ENCODE measurements at regions not wholly inside any gene's neighbourhood (a gene's known extent, or its start where the extent isn't known, plus 50 kb on each side); places are given as distances from the start of the nearest gene placed in this dataset.

DNA sequence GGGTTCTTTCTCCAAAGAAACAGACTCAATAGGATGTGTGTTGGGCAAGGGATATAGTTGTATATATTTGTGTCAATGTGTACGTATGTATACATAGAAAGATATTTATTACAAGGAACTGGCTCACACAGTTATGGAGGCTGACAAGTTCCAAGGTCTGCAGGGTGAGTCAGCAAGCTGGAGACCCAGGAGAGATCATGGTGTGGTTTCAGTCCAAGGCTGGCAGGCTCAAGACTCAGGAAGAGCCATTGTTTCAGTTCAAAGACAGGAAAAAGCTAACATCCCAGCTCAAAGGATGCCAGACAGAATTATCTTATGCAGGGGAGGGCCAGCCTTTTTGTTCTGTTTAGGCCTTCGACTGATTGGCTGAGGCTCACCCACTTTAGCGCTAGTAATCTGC, 89.9 kb upstream of the RALGAPA2 start:
- no peak overlapping the region for H3K4me3 Mint-ChIP-seq (ENCODE audit: unreplicated experiment)
- H3K4me1 Mint-ChIP-seq (ENCODE audit: low read depth, unreplicated experiment), result no peaks in the 10 kb centered on the region
- no TSS peak for BruUV-seq (replicated peaks)
- no peak for DNase-seq
- Histone ChIP-seq H3K9me3 (no peaks in the 10 kb centered on the region), H3K4me3 (ENCODE audit: low read depth, low read length) (no peak overlapping the region), H3K4me1 (no peaks in the 10 kb centered on the region), H3K36me3 (ENCODE audit: control insufficient read depth, insufficient read depth, low read length) (no peaks in the 10 kb centered on the region), H3K27me3 (replicated peaks; ENCODE audit: control insufficient read depth, insufficient read depth, low read length) (no peaks in the 10 kb centered on the region)
- POLR2A ChIA-PET, result no interaction called here
- no peaks in the 10 kb centered on the region for H3K9me3 Mint-ChIP-seq (ENCODE audit: unreplicated experiment)
- H3K27ac Mint-ChIP-seq (ENCODE audit: unreplicated experiment), result no peak overlapping the region
- CTCF ChIA-PET, result no interaction called here
- no peak for TF ChIP-seq CTCF (IDR thresholded peaks at IDR 0.05; ENCODE audit: insufficient read depth in 1 of 2, low read depth in 1 of 2, low read length in 1 of 2, severe bottlenecking in 1 of 2, unreplicated experiment in 1 of 2)
- H3K36me3 Mint-ChIP-seq (ENCODE audit: insufficient read depth, unreplicated experiment), result no peaks in the 10 kb centered on the region
- H3K27me3 Mint-ChIP-seq (ENCODE audit: insufficient read depth, unreplicated experiment), result peaks cover 4% of the 10 kb centered on the region
- intact Hi-C loops (cut with micrococcal nuclease; ENCODE audit: unreplicated experiment), result no loop called here

DNA sequence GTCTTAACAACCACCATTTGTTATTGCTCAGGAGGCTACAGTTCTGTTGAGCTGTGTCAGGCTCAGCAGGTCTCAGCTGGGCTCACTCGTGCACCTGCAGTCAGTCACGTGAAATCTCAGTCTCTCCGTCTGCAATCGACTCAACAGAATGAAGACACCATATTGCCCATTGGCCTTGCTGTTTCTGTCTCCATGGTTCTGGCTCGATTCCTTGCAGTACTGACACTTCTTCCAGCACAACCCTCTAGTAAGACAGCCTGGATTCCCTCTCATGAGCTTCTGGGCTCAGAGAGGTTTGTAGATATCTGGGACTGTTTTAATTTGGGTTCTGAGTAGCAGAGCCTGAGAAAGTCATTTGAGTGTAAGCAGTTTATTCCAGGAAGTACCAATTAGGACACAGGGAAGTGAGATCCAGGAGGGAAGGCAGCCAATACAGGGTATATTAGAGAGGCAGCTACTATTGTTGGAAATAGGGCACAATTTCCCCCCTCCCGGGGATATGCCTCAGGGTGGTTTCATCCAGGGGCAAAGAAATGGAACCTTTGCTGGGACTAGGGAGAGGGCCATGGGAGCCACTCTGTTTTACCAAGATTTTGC, 87.4 kb upstream of the RALGAPA2 start:
- BruUV-seq (replicated peaks), result no TSS peak
- Histone ChIP-seq H3K9me3 (no peaks in the 10 kb centered on the region), H3K4me3 (ENCODE audit: low read depth, low read length) (no peak overlapping the region), H3K27me3 (replicated peaks; ENCODE audit: control insufficient read depth, insufficient read depth, low read length) (no peaks in the 10 kb centered on the region), H3K36me3 (ENCODE audit: control insufficient read depth, insufficient read depth, low read length) (no peaks in the 10 kb centered on the region), H3K4me1 (no peaks in the 10 kb centered on the region)
- no peak overlapping the region for H3K27ac Mint-ChIP-seq (ENCODE audit: unreplicated experiment)
- H3K27me3 Mint-ChIP-seq (ENCODE audit: insufficient read depth, unreplicated experiment), result peaks cover 7% of the 10 kb centered on the region
- no peaks in the 10 kb centered on the region for H3K4me1 Mint-ChIP-seq (ENCODE audit: low read depth, unreplicated experiment)
- intact Hi-C loops (cut with micrococcal nuclease; ENCODE audit: unreplicated experiment), result no loop called here
- no peaks in the 10 kb centered on the region for H3K9me3 Mint-ChIP-seq (ENCODE audit: unreplicated experiment)
- H3K36me3 Mint-ChIP-seq (ENCODE audit: insufficient read depth, unreplicated experiment), result no peaks in the 10 kb centered on the region
- TF ChIP-seq CTCF (IDR thresholded peaks at IDR 0.05; ENCODE audit: insufficient read depth in 1 of 2, low read depth in 1 of 2, low read length in 1 of 2, severe bottlenecking in 1 of 2, unreplicated experiment in 1 of 2), result no peak
- DNase-seq, result no peak
- ChIA-PET CTCF (no interaction called here), POLR2A (no interaction called here)
- H3K4me3 Mint-ChIP-seq (ENCODE audit: unreplicated experiment), result no peak overlapping the region

- Histone ChIP-seq H3K9me3 (no peaks in the 10 kb centered on the region), H3K4me3 (ENCODE audit: low read depth, low read length) (no peak overlapping the region), H3K36me3 (ENCODE audit: control insufficient read depth, insufficient read depth, low read length) (no peaks in the 10 kb centered on the region), H3K4me1 (no peaks in the 10 kb centered on the region), H3K27me3 (replicated peaks; ENCODE audit: control insufficient read depth, insufficient read depth, low read length) (no peaks in the 10 kb centered on the region; the same call in 1 of the 2 replicates)
- no peak for DNase-seq
- ChIA-PET CTCF (no interaction called here), POLR2A (no interaction called here)
- Mint-ChIP-seq H3K9me3 (ENCODE audit: unreplicated experiment) (no peaks in the 10 kb centered on the region), H3K36me3 (ENCODE audit: insufficient read depth, unreplicated experiment) (no peaks in the 10 kb centered on the region), H3K27me3 (ENCODE audit: insufficient read depth, unreplicated experiment) (peaks cover 9% of the 10 kb centered on the region), H3K4me3 (ENCODE audit: unreplicated experiment) (no peak overlapping the region), H3K4me1 (ENCODE audit: low read depth, unreplicated experiment) (no peaks in the 10 kb centered on the region), H3K27ac (ENCODE audit: unreplicated experiment) (no peak overlapping the region)
- BruUV-seq (replicated peaks), result no TSS peak
- no peak for TF ChIP-seq CTCF (IDR thresholded peaks at IDR 0.05; ENCODE audit: insufficient read depth in 1 of 2, low read depth in 1 of 2, low read length in 1 of 2, severe bottlenecking in 1 of 2, unreplicated experiment in 1 of 2)
- intact Hi-C loops (cut with micrococcal nuclease; ENCODE audit: unreplicated experiment), result no loop called here
Measured at GRCh38 chr20:20797521-20798310, 85.3 kb upstream of the RALGAPA2 start.
